ENCODE measurements at regions not wholly inside any gene's neighbourhood (a gene's known extent, or its start where the extent isn't known, plus 50 kb on each side); places are given as distances from the start of the nearest gene placed in this dataset.

- no peak for TF ChIP-seq YY1 (IDR thresholded peaks at IDR 0.05; ENCODE audit: extremely low read depth, insufficient replicate concordance, low read depth, low read length)
- TF ChIP-seq, protein P1, sequence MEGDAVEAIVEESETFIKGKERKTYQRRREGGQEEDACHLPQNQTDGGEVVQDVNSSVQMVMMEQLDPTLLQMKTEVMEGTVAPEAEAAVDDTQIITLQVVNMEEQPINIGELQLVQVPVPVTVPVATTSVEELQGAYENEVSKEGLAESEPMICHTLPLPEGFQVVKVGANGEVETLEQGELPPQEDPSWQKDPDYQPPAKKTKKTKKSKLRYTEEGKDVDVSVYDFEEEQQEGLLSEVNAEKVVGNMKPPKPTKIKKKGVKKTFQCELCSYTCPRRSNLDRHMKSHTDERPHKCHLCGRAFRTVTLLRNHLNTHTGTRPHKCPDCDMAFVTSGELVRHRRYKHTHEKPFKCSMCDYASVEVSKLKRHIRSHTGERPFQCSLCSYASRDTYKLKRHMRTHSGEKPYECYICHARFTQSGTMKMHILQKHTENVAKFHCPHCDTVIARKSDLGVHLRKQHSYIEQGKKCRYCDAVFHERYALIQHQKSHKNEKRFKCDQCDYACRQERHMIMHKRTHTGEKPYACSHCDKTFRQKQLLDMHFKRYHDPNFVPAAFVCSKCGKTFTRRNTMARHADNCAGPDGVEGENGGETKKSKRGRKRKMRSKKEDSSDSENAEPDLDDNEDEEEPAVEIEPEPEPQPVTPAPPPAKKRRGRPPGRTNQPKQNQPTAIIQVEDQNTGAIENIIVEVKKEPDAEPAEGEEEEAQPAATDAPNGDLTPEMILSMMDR (IDR thresholded peaks at IDR 0.05 in 2 of 3, conservative IDR thresholded peaks at IDR 0.05 in 1 of 3; ENCODE audit: borderline replicate concordance in 1 of 3, insufficient read depth in 1 of 3, low read depth in 2 of 3, low read length in 2 of 3) = no peak
- no peak for TF ChIP-seq POLR2A (IDR thresholded peaks at IDR 0.05; ENCODE audit: borderline replicate concordance, extremely low read depth, insufficient read depth, insufficient read length)
- no peak for TF ChIP-seq EZH2 (IDR thresholded peaks at IDR 0.05)
- TF ChIP-seq, protein P2, sequence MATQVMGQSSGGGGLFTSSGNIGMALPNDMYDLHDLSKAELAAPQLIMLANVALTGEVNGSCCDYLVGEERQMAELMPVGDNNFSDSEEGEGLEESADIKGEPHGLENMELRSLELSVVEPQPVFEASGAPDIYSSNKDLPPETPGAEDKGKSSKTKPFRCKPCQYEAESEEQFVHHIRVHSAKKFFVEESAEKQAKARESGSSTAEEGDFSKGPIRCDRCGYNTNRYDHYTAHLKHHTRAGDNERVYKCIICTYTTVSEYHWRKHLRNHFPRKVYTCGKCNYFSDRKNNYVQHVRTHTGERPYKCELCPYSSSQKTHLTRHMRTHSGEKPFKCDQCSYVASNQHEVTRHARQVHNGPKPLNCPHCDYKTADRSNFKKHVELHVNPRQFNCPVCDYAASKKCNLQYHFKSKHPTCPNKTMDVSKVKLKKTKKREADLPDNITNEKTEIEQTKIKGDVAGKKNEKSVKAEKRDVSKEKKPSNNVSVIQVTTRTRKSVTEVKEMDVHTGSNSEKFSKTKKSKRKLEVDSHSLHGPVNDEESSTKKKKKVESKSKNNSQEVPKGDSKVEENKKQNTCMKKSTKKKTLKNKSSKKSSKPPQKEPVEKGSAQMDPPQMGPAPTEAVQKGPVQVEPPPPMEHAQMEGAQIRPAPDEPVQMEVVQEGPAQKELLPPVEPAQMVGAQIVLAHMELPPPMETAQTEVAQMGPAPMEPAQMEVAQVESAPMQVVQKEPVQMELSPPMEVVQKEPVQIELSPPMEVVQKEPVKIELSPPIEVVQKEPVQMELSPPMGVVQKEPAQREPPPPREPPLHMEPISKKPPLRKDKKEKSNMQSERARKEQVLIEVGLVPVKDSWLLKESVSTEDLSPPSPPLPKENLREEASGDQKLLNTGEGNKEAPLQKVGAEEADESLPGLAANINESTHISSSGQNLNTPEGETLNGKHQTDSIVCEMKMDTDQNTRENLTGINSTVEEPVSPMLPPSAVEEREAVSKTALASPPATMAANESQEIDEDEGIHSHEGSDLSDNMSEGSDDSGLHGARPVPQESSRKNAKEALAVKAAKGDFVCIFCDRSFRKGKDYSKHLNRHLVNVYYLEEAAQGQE (IDR thresholded peaks at IDR 0.05; ENCODE audit: low read depth) = no peak
- TF ChIP-seq ZBTB33 (IDR thresholded peaks at IDR 0.05; ENCODE audit: extremely low read depth, insufficient replicate concordance, low read length) = no peak
- TF ChIP-seq SIN3A (IDR thresholded peaks at IDR 0.05; ENCODE audit: low read depth) = no peak
- no peak for TF ChIP-seq ZFX (IDR thresholded peaks at IDR 0.05)
- TF ChIP-seq POLR2AphosphoS5 (IDR thresholded peaks at IDR 0.05; ENCODE audit: low read depth, low read length) = no peak
Measured at GRCh38 chr1:29984166-29984861, 739.1 kb downstream of the MATN1 start.

All from HCT116 (cell line).